ELF-1 (cell line): ENCODE measurements at regions not wholly inside any gene's neighbourhood (a gene's known extent, or its start where the extent isn't known, plus 50 kb on each side); places are given as distances from the start of the nearest gene placed in this dataset.
"Not testable (repeated sequence)": the region's sequence is repeated elsewhere in the genome, so short reads cannot be mapped to it uniquely, and the experiment has no call there.

Experiments used
- DNase-seq: peaks from one replicate; pipeline ENCODE4 v3.0.0-alpha.2; 2016; ENCODE audit warnings: low read depth, low spot score

DNA sequence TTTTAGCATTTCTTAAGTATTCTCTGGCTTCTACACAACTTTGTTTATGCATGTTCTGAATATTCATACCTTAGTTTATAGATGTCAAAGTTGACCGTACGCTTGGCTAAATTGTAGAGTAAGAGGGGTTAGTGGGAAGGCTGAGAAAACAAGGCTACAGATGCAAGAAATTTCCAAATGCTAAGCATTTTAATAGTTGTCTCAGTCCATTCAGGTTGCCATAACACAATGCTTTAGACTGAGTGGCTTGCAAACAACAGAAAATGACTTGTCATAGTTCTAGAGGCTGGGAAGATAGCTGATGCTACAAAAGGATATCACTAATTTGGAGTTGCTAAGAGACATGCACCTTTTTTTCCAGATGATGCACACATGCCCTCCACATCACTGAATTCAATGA, 53.0 kb upstream of the C1QTNF3 start:
- not testable (repeated sequence) for DNase-seq

DNA sequence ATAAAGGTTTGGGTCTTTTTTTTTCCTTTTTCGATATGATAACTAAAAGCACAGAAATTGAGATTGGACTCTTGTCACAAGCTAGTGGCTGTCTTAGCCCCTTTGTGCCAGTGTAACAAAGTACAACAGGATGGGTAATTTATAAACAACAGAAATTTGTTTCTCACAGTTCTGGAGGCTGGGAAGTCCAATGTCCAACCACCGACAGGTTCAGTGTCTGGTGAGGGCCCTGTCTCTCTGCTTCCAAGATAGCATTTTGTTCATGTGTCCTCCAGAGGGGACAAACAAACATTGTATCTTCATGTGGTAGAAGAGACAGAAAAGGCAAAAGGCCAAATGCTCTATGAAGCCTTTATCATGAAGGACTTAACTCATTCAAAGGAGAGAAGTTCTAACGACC, 56.9 kb upstream of the C1QTNF3 start:
- not testable (repeated sequence) for DNase-seq

DNA sequence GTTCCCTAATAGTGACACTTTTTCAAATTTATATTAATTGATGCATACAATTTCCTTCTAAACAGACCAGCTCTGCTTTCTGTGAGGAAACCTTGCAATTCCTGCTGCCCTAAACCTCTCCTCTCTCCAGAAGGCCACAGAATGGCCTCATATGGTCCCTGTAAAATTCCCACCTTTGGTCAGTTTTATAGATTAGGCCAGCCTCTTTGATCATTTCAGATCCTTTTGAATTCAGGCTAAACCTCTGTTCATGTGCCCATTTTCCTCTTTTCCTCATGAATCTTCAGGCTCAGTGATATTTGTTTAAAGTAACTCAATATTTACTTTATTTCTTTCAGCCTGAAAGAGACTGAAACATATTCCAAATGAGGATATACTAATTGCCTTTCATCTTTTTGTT, 58.6 kb upstream of the C1QTNF3 start:
- DNase-seq, result not testable (repeated sequence)

DNA sequence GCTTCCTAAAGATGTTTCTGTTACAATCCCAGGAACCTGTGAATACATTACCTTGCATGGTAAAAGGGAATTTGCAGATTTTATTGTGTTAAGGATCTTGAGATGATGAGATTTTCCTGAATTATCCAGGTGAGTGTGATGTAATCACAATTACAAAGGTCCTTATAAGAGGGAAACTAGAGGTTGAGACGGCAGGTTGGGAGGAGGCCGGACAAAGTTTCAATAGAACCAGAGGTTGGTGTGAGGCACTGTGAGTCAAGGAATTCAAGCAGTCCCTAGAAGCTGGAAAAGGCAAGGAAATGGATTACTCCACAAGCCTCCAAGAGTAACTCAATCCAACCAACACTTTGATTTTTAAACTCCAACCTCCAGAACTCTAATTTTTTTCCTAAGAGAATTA, 65.9 kb upstream of the C1QTNF3 start:
- DNase-seq, result not testable (repeated sequence)

DNA sequence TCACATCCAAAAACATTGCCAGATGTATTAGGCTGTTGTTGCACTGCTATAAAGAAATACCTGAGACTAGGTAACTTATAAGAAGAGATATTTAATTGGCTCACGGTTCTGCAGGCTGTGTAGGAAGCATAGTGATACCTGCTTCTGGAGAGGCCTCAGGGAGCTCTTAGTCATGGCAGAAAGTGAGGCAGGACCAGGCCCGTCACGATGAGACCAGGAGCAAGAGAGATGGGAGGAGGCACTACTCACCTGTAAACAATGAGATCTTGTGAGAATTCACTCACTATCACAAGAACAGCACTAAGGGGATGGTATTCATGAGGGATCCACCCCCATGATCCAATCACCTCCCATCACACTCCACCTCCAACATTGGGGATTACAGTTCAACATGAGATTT, 81.3 kb upstream of the C1QTNF3 start:
- not testable (repeated sequence) for DNase-seq

DNA sequence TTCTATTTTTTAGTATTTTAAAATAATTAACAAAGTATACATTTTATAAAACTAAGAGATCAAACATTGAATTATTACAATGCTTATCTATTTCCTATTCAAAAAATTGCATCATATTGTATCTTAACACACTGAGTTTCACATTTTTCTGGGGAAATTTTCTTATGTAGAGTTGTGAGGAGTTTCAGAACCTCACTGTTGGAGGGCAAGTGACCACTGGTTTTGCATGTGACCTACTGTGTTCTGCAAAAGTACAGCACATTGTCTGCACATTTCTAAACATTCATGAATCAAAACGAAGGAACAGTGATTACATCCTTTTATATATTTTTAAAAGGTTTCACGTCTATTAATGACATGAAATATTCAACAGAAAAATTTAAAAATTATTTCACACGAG, 82.3 kb upstream of the C1QTNF3 start:
- not testable (repeated sequence) for DNase-seq

DNA sequence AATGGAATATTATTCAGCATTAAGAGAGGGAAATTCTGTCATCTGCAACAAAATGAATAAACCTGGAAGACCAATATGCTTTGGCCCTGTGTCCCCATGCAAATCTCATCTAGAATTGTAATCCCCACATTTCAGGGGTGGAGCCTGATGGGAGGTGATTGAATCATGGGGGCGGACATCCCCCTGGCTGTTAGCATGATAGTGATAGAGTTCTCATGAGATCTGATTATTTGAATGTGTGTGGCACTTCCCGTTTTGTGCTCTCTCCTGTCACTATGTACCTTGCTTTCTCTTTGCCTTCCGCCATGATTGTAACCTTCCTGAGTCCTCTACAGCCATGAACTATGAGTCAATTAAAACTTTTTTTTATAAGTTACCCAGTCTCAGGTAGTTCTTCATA, 83.7 kb upstream of the C1QTNF3 start:
- DNase-seq, result not testable (repeated sequence)

DNA sequence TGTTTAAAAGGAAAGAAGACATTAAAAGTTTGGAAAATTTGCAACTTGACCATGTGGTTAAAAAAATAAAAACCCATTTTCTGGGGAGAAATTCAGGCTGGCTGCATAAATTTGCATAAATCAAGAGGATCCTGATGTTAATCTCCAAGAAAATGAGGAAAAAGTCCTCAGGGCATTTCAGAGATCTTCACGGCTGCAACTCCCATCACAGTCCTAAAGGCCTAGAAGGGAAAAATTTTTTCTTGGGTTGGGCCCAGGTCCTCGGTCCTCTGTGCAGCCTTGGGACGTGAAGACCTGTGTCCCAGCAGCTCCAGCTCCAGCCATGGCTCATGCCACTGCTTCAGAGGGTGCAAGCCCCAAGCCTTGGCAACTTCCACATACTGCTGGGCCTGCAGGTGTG, 84.8 kb upstream of the C1QTNF3 start:
- not testable (repeated sequence) for DNase-seq

DNA sequence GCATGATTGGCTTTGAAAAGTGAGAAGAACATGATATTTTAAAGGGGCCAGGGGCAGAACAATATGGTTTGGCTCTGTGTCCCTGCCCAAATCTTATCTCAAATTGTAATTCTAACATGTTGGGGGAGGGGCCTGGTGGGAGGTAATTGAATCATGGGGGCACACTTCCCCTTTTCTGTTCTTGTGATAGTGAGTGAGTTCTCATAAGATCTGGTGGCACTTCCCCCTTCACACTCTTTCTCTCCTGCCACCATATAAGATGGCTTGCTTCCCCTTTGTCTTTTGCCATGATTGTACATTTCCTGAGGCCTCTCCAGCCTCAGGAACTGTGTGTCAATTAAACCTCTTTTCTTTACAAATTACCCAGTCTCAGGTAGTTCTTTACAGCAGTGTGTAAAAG, 85.9 kb upstream of the C1QTNF3 start:
- not testable (repeated sequence) for DNase-seq

DNA sequence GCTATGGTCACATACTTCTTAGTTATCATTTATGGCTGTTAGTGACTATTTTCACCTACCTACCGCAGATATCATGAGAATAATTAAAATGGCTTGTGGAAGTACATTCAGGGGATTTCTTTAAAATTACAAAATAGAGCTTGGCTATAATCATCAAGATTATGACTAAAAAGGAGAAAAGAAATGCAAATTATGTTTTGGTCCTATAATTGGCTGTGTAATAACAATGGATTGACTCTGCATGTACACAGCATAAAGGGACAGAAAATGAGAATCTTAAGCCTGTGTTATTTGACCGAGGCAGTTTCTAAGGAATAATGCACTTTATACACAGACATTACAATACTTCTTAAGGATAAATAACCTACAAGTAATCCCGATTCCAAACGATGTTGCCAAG, 112.0 kb upstream of the C1QTNF3 start:
- not testable (repeated sequence) for DNase-seq

DNA sequence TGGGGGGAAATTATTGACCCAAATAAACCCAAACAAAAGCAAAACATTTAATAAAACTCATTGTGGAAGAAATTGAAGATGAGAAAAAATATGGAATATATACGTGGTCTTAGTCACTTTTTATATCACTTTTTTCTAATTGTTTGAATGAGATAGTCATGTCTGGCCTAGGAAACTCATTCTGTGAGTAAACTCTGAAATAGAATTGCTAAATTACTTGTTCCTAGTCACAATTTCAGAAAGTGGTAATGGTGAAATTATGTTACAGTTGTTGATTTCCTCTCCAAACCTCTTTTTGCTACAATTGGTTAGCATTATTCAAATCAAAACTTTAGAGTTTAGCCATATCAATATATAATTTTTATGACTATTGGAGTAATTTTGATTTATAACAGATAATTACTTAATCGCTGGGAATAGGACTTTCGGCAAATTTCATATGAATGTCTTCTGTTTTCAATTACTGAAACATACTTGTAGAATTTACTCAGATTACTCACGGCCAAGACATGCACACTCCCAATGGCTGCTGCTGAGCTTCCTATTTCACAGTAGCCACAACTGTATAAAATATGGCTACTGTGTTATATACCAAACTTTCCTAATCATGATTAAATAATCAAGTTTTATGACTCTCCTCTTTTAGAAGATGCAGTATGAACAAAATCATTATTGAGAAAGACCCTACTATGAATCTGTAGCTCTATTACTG, 113.8 kb upstream of the C1QTNF3 start:
- not testable (repeated sequence) for DNase-seq

DNA sequence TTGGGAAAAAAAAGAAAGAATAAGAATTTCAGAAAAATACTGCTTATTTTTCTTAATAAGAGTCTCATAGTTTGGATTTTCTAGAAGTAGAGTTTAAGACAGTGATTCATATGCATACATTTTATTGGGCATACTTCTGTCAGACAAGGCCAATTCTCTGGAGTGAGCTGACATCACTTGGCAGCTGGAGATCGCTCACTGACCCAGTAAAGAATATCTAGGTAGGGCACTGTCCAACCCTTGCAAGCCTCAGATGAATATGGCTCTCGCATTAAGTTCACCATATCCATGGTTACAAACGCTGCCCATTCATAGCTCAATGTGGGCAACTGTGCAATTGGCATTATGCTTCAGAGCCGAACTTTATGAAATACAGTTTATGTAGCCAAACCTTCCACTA, 117.9 kb upstream of the C1QTNF3 start:
- DNase-seq, result not testable (repeated sequence)

DNA sequence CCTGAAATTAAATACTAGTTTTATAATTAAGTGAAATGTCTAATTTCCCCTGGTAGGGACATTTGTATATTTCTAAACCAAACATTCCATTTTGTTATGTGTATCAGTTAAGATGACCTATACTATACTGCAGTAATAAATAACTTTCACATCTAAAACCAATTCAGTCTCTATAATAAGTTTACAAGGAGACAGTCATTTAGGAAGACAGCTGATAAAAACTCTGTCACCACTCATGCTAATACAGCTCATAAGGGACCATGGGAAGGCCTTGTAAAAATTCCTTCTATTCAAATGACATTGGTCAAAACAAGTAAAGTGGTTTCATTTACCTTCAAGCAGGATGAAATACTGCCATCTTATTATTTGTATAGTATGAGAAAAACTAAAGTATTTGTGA, 128.4 kb upstream of the C1QTNF3 start:
- DNase-seq, result not testable (repeated sequence)

DNA sequence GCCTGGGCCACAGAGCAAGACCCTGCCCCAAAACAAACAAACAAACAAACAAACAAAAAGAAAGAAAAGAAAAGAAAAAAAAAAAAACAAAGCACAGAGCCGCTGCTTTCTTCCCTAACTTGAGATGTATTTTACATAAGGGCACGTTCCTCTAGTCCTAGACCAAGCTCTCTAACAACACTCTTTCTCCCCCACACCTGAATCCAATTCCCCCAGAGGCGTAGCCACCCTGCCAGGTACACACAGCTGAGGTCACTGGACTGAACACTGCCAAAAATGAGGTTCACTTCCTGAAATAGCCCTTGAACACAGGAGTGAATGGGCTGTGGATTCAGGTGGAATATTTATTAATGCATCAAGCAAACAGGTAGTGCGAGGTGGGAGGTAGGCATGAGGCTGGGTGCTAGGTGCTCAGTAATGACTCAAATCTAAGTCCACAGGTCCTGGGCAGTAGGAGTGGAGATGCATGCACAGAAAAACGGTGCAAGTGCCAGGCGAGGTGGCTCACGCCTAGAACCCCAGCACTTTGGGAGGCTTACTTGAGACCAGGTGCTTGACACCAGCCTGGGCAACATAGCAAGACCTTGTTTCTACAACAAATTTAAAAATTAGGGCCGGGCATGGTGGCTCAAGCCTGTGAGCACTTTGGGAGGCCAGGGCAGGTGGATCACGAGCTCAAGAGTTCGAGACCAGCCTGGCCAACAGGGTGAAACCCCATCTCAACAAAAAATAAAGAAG, 136.6 kb upstream of the C1QTNF3 start:
- peak; percentile 1 for DNase-seq

DNA sequence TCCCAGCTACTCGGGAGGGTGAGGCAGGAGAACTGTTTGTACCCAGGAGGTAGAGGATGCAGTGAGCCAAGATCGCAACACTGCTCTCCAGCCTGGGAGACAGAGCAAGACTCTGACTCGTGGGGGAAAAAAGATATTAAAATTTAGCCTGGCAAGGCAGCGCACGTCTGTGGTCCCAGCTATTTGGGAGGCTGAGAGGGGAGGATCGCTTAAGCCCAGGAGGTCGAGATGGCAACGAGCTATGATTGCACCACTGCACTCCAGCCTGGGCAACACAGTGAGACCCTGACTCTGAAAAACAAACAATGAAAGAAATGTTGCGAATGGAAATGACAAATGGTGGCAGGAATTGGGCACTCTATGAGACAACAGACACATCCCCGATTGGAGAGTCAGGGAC, 137.2 kb upstream of the C1QTNF3 start:
- not testable (repeated sequence) for DNase-seq

DNA sequence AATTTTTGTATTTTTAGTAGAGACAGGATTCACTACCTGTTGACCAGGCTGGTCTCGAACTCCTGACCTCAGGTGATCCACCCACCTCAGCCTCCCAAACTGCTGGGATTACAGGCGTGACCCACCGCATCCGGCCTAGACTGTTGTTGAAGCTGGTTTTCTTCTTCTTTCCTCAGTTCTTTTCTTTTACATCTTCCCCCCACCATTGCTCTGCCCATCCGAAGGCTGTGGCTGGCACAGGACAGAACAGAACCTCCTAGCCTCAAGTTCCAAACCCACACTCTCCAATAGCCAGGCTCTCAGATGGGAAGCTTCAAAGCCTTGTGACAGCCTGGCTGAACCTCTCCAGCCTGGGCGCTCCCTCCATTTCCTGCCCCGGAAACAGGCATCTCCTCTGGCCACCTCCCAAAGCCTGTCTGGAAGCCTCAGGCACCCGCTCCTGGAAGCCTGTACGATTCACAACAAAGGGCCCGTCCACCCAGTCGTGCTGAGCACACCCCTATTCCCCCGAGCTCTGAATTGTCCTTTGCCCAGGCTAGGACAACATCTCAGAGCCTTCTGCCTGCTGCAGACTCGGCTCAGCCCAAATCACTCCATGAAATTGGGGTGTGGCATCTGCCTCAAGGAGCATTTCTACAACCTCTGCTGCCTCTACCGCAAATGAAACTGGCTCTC, 138.1 kb upstream of the C1QTNF3 start:
- DNase-seq, result not testable (repeated sequence)

DNA sequence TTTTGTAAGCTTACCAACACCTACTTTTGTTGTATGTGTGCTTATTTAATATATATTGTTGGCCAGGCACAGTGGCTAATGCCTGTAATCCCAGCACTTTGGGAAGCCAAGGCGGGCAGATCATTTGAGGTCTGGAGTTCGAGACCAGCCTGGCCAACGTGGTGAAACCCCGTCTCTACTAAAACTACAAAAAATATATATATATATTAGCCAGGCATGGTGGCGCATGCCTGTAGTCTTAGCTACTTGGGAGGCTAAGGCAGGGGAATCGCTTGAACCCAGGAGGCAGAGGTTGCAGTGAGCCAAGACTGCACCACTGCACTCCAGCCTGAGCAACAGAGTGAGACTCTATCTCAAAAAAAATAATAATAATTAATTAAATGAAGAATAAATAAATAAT, 142.0 kb upstream of the C1QTNF3 start:
- not testable (repeated sequence) for DNase-seq

DNA sequence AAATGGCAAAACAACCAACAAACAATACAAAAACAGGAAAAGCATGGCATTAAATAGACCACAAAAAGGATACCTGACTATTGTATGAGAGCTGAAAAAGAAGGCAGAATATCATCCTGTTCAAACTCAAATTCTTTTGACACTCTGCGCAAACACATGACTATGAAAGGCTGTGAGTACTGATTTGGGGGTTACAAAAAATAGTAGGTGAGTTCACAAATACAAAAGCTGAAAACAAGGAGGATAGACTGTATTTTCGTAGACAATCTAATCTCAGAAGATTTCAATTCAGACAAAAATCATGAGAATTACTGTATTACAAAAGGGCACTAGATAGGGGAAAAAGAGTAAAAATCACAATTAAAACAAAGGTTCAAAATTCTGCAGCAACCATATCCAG, 142.6 kb upstream of the C1QTNF3 start:
- DNase-seq, result not testable (repeated sequence)

DNA sequence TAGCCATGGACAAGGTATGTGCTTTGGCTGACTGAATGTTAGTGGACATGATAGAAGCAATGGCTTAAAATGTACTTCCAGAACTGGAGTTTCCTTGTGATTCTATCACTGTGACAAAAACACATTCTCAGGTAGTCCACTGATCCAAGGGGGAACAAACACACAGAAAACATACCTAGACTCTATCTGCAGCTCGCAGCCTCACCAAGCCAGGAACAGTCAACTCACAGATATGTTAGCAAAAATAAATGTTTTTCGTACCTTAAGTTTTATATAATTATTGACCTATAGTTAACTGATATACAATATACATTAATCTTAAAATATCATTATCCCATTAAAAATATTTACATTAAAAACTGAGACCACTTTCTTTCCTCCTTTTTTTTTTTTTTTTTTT, 143.1 kb upstream of the C1QTNF3 start:
- not testable (repeated sequence) for DNase-seq

DNA sequence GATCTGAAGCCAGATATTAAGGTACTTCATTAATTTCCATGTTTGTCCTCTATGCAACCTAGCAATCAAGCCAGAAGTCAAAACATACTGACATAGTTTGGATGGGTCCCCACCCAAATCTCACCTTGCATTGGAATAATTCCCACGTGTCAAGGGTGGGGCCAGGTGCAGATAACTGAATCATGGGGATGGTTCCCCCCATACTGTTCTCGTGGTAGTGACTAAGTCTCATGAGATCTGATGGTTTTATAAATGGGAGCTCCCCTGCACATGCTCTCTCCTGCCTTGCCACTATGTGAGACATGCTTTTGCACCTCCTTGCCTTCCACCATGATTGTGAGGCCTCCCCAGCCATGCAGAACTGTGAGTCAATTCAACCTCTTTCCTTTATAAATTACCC, 143.9 kb upstream of the C1QTNF3 start:
- not testable (repeated sequence) for DNase-seq

DNA sequence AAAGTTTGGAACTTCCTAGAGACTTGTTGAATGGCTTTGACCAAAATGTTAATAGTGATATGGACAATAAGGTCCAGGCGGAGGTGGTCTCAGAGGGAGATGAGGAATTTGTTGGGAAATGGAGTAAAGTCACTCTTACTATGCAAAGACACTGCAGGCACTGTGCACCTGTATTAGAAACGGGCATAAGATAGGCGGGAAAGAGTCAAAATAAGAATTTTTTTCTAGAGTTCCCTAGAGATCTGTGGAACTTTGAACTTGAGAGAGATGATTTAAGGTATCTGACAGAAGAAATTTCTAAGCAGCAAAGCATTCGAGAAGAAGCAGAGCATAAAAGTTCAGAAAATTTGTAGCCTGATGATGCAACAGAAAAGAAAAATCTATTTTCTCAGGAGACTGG, 144.4 kb upstream of the C1QTNF3 start:
- DNase-seq, result not testable (repeated sequence)

DNA sequence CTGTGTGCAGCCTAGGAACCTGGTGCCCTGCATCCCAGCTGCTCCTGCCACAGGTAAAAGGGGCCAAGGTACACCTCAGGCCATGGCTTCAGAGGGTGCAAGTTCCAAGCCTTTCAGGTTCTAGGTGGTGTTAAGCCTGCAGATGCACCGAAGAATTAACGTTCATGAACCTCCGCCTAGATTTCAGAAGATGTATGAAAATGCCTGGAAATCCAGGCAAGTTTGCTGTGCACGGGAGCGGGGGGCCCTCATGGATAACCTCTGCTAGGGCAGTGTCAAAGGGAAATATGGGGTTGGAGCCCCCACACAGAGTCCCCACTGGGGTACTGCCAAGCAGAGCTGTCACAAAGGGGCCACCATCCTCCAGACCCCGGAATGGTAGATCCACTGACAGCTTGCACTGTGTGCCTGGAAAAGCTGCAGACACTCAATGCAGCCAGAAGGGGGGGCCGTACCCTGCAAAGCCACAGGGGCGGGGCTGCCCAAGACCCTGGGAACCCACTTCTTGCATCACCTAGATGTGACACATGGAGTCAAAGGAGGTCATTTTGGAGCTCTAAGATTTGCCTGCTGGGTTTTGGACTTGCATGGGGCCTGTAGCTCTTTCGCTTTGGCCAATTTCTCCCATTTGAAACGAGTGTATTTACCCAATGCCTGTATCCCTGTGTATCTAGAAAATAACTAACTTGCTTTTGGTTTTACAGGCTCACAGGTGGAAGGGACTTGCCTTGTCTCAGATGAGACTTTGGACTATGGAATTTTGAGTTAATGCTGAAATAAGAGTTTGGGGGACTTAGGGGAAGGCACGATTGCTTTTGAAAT, 145.2 kb upstream of the C1QTNF3 start:
- peak; percentile 25 for DNase-seq
